Testis (tissue), 2 donors: ENCODE measurements at regions not wholly inside any gene's neighbourhood (a gene's known extent, or its start where the extent isn't known, plus 50 kb on each side); places are given as distances from the start of the nearest gene placed in this dataset.
"Not testable (repeated sequence)": the region's sequence is repeated elsewhere in the genome, so short reads cannot be mapped to it uniquely, and the experiment has no call there.

Experiments used
- DNase-seq: peaks from one replicate; pipeline ENCODE4 v3.0.0-alpha.2; 2019
- H3K27ac ChIP-seq, 2 donors: fragments of 200-600 bp; sonication (generic); one replicate each; pipeline ENCODE4 v1.5.1; 2019
- H3K27me3 ChIP-seq: fragments of 200-600 bp; sonication (generic); one replicate; pipeline ENCODE4 v1.5.1; 2019
- H3K36me3 ChIP-seq: fragments of 200-600 bp; sonication (generic); one replicate; pipeline ENCODE4 v1.5.1; 2017; ENCODE audit warnings: low read depth; ENCODE audit errors: missing control alignments
- H3K4me1 ChIP-seq: fragments of 200-600 bp; sonication (generic); one replicate; pipeline ENCODE4 v1.5.1; 2019
- H3K4me3 ChIP-seq, 2 donors: fragments of 200-600 bp; sonication (generic); one replicate each; pipeline ENCODE4 v1.5.1; 2017 to 2019
- H3K9me3 ChIP-seq: fragments of 200-600 bp; sonication (generic); one replicate; pipeline ENCODE4 v1.5.1; 2017
- CTCF ChIP-seq, 3 experiments: fragments of 450-650 bp in 2 of 3; fragments of 200-600 bp in 1 of 3; sonication (generic) in 1 of 3; IDR thresholded peaks; one replicate each; pipeline ENCODE4 v1.5.1; 2016 to 2019; ENCODE audit warnings: antibody characterized with exemption in 3 of 3, mild to moderate bottlenecking in 2 of 3, moderate library complexity in 1 of 3
- POLR2A ChIP-seq: fragments of 450-650 bp; IDR thresholded peaks from one replicate; pipeline ENCODE4 v1.6.1; 2017; ENCODE audit warnings: antibody characterized with exemption, mild to moderate bottlenecking, moderate library complexity
- WGBS, 2 donors: methylation state at CpG; one replicate each; pipeline ENCODE4 v1.1.5; 2018; 5-methylcytosine and 5-hydroxymethylcytosine counted together
- intact Hi-C: fragments of 100-400 bp; cut with DNase I; formaldehyde crosslinking; loops from one replicate; pipeline ENCODE4 v1.15.1; 2023; ENCODE audit warnings: low total_unique reads

DNA sequence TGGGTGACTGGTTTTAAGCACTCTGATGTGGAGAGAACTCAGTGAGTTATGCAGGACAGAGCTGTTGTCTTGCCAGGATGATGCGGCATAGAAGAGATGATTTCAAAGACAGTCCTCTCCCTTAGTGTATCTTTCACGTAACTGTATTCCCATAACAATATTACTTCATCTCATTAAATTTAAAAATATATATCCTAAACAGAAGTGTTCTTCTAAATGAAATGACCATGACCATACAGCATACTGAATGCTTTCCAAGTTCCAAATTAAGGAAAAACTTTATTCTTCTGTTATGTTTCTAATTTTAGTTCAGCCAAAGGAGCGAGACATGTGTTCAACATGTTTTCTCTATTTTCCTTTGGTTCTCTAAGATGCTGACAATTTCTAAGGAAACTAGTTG, 600.1 kb upstream of the FSHR start:
- H3K4me3 ChIP-seq: no peak overlapping the region
- no peak overlapping the region for H3K27ac ChIP-seq
- H3K36me3 ChIP-seq: no peaks in the 10 kb centered on the region
- intact Hi-C loops: no loop called here
- 54 to 72% methylated on average over 3 of the region's 3 CpGs for WGBS, 2 donors
- H3K4me1 ChIP-seq: no peaks in the 10 kb centered on the region
- no peak for DNase-seq
- no peaks in the 10 kb centered on the region for H3K9me3 ChIP-seq
- no peaks in the 10 kb centered on the region for H3K27me3 ChIP-seq
- TF ChIP-seq POLR2A: no peak
- no peak for TF ChIP-seq CTCF (IDR thresholded peaks at IDR 0.05)

- Histone ChIP-seq H3K4me1 (no peaks in the 10 kb centered on the region), H3K27me3 (no peaks in the 10 kb centered on the region), H3K36me3 (no peaks in the 10 kb centered on the region), H3K27ac (no peak overlapping the region), H3K4me3 (no peak overlapping the region), H3K9me3 (no peaks in the 10 kb centered on the region)
- 81 to 84% methylated on average over 8 of the region's 8 CpGs for WGBS, 2 donors
- intact Hi-C loops: no loop called here
- no peak for TF ChIP-seq CTCF (IDR thresholded peaks at IDR 0.05)
- no peak for TF ChIP-seq POLR2A
- no peak for DNase-seq
Measured at GRCh38 chr2:49753344-49753985, 599.1 kb upstream of the FSHR start.

GRCh38 chr2:49737606-49738005, 583.3 kb upstream of the FSHR start:
- WGBS, 2 donors: 90 to 91% methylated on average over 2 of the region's 2 CpGs
- H3K36me3 ChIP-seq: no peaks in the 10 kb centered on the region
- H3K4me3 ChIP-seq: no peak overlapping the region
- no peaks in the 10 kb centered on the region for H3K27me3 ChIP-seq
- no peaks in the 10 kb centered on the region for H3K4me1 ChIP-seq
- TF ChIP-seq CTCF (IDR thresholded peaks at IDR 0.05) (no peak), POLR2A (no peak)
- H3K9me3 ChIP-seq: no peaks in the 10 kb centered on the region
- intact Hi-C loops: no loop called here
- DNase-seq: no peak
- H3K27ac ChIP-seq: no peak overlapping the region

DNA sequence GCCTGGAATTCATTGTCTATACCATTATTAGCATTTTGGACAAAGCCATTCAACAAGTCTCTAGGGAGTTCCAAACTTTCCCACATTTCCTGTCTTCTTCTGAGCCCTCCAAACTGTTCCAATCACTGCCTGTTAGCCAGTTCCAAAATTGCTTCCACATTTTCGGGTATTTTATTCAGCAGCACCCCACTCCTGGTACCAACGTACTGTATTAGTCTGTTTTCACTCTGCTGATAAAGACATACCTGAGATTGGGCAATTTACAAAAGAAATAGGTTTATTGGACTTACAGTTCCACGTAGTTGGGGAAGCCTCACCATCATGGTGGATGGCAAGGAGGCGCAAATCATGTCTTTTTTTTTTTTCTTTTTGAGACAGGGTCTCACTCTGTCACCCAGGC, 578.6 kb upstream of the FSHR start:
- intact Hi-C loops, H3K27ac ChIP-seq, DNase-seq, H3K27me3 ChIP-seq, H3K36me3 ChIP-seq, H3K4me1 ChIP-seq, H3K9me3 ChIP-seq, H3K4me3 ChIP-seq: not testable (repeated sequence)
- WGBS, 2 donors: 81 to 96% methylated on average over 4 of the region's 4 CpGs

DNA sequence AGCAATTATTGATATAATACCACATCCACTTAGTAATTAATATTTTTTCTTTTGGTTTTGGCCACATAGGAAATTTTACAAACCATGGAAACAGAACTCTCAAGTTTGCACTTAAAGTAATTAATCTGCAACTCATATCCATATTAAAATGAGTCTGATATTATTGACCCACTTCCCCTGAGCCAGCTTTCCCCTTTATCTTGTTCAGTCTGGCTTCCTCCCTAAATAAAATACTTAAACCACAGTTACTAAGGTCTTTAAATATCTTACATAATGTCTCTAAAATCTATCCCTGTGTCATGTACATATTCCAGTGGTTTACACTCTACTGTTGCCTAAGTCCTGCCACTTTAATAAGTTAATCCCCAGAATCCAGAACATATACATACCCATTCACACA, 564.9 kb upstream of the FSHR start:
- no peak overlapping the region for H3K27ac ChIP-seq
- H3K9me3 ChIP-seq: no peaks in the 10 kb centered on the region
- no peaks in the 10 kb centered on the region for H3K27me3 ChIP-seq
- intact Hi-C loops: no loop called here
- DNase-seq: no peak
- no peaks in the 10 kb centered on the region for H3K4me1 ChIP-seq
- H3K36me3 ChIP-seq: no peaks in the 10 kb centered on the region
- H3K4me3 ChIP-seq: no peak overlapping the region
- TF ChIP-seq CTCF (IDR thresholded peaks at IDR 0.05): no peak
- TF ChIP-seq POLR2A: no peak
